ENCODE measurements at regions not wholly inside any gene's neighbourhood (a gene's known extent, or its start where the extent isn't known, plus 50 kb on each side); places are given as distances from the start of the nearest gene placed in this dataset.

GRCh38 chr4:160082432-160083207 is 979.7 kb downstream of the RAPGEF2 start:
- TF ChIP-seq POLR2A (IDR thresholded peaks at IDR 0.05; ENCODE audit: low read length), result no peak
- TF ChIP-seq GATA1 (IDR thresholded peaks at IDR 0.05; ENCODE audit: low read depth, low read length), result no peak

Measured in erythroblast (primary cell).